ENCODE measurements at regions not wholly inside any gene's neighbourhood (a gene's known extent, or its start where the extent isn't known, plus 50 kb on each side); places are given as distances from the start of the nearest gene placed in this dataset.

DNA sequence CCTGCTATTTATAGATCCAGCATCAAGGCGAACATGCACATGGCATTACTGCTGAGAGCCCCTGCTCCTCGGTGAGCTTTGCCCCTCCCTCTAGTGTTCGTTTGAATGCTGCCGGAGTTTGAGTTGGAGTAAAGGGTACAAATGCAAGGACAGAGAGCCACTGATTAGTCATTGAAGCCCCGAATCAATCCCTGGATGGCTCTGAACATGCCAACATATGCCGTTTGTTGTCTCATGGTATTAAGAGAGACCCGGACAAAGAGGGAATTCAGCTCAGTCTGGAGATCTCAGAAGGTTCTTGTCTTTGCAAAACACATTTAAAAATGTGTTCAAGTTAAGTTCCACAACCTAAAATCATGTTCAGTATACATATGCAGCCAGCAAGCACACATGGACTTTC is 789.2 kb upstream of the NR2F2 start:
- no peak overlapping the region for H3K4me3 ChIP-seq (ENCODE audit: low read depth, low read length)
- TF ChIP-seq, protein P1, sequence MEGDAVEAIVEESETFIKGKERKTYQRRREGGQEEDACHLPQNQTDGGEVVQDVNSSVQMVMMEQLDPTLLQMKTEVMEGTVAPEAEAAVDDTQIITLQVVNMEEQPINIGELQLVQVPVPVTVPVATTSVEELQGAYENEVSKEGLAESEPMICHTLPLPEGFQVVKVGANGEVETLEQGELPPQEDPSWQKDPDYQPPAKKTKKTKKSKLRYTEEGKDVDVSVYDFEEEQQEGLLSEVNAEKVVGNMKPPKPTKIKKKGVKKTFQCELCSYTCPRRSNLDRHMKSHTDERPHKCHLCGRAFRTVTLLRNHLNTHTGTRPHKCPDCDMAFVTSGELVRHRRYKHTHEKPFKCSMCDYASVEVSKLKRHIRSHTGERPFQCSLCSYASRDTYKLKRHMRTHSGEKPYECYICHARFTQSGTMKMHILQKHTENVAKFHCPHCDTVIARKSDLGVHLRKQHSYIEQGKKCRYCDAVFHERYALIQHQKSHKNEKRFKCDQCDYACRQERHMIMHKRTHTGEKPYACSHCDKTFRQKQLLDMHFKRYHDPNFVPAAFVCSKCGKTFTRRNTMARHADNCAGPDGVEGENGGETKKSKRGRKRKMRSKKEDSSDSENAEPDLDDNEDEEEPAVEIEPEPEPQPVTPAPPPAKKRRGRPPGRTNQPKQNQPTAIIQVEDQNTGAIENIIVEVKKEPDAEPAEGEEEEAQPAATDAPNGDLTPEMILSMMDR (IDR thresholded peaks at IDR 0.05; ENCODE audit: borderline replicate concordance, insufficient read depth, low read depth, low read length) = no peak

GRCh38 chr15:95549168-95549738 is 781.2 kb upstream of the NR2F2 start:
- TF ChIP-seq, protein P1 (IDR thresholded peaks at IDR 0.05; ENCODE audit: borderline replicate concordance, insufficient read depth, low read depth, low read length) = no peak
- no peak overlapping the region for H3K4me3 ChIP-seq (ENCODE audit: low read depth, low read length)

GRCh38 chr15:95550702-95551101 is 779.8 kb upstream of the NR2F2 start:
- no peak overlapping the region for H3K4me3 ChIP-seq (ENCODE audit: low read depth, low read length)
- TF ChIP-seq, protein P1 (IDR thresholded peaks at IDR 0.05; ENCODE audit: borderline replicate concordance, insufficient read depth, low read depth, low read length) = no peak

DNA sequence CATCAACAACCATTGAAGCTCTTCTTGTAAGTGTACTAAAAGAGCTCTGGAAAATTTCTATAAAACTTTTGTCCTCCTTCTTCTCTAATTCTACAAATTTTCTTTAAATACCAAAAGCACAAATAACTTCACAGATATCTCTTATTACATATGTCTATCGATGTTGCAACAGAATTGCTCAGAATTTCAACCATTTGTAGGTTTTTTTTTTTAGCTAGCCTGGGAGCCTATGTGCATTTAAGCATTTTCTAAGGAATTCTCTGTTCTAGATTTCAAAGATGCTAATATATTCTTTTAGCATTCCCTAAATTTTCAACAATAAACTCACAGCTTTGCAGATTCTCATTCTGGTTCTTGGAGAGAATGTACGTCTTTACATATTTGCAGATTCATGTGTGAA is 774.3 kb upstream of the NR2F2 start:
- TF ChIP-seq, protein P1 (IDR thresholded peaks at IDR 0.05; ENCODE audit: borderline replicate concordance, insufficient read depth, low read depth, low read length) = no peak
- H3K4me3 ChIP-seq (ENCODE audit: low read depth, low read length) = no peak overlapping the region

DNA sequence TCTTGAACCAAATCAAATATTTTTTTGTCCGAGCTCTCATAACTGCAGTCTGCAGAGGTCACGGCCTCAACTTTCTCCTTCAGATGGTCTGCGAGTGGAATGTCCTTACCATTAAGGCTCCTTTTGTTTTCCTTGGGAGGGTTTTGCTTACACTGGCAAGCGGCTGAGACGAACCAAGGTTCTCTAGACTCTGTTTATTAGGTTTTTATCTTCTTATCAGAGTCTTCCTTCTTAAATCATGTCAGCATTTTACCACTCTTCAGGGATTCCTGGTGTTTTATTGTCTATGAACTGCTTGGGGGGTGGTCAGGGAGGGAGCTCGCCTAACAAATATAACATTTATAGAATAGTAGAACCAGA is 773.7 kb upstream of the NR2F2 start:
- no peak overlapping the region for H3K4me3 ChIP-seq (ENCODE audit: low read depth, low read length)
- TF ChIP-seq, protein P1 (IDR thresholded peaks at IDR 0.05; ENCODE audit: borderline replicate concordance, insufficient read depth, low read depth, low read length) = no peak

DNA sequence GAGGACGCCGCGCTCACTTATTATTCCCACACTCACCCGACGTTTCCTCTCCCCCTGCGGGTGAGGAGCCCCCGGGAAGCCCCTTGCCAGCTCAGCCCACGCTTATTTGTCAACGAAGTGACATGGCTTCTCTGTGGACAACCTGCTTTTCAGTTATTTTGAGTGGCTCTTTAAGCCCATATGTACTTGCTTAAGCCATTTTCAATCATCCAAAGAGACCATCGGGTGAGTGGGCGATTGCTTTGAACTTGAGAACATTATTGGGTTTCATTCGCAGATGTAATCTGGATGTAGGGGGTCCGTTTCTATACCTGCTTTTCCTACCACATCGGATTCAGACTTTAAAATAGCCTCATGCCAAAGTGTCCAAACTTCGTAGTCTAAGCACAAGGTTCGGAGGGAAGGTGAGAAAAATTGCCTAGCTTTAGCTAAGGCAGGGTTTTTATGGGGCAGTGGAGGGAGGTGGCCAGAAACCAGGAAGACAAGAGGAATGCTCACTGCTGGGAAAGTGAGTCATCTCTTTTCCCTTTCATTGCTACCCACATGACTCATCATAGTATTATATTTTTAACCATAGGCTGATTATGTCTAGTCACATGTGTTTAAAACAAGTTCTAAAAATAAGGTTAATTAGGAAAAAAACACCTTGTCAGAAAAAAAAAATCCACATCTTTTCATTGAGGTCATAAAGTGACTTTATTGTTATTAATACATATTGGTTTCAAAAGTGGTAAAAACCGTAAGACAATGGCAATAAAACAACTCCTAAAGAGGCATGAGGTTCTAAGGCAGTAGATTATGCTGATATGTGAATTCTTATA is 773.1 kb upstream of the NR2F2 start:
- no peak overlapping the region for H3K4me3 ChIP-seq (ENCODE audit: low read depth, low read length)
- TF ChIP-seq, protein P1 (IDR thresholded peaks at IDR 0.05; ENCODE audit: borderline replicate concordance, insufficient read depth, low read depth, low read length) = no peak

DNA sequence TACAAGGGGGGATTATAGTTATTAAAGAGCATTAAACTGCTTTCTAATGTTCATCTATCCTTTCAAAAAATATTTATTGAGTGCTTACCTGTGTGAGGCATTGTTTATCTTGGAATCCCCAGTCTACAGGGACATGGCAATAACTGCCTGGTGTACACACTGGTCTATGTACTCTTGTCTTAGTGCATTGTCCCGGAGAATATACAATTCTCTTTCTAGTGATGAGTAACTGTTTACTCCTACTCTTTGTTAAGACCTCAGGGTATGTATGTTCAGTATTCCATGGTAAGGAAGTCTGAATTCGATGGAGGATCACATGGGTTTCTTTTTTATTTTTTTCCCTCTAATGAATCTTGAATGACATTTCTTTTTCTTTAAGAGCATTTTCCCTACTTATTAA is 772.4 kb upstream of the NR2F2 start:
- no peak overlapping the region for H3K4me3 ChIP-seq (ENCODE audit: low read depth, low read length)
- TF ChIP-seq, protein P1 (IDR thresholded peaks at IDR 0.05; ENCODE audit: borderline replicate concordance, insufficient read depth, low read depth, low read length) = no peak
